Breast epithelium (tissue), 4 donors: ENCODE measurements at regions not wholly inside any gene's neighbourhood (a gene's known extent, or its start where the extent isn't known, plus 50 kb on each side); places are given as distances from the start of the nearest gene placed in this dataset.

Experiments used
- DNase-seq, 2 donors: peaks; one replicate each; pipeline ENCODE4 v3.0.0-alpha.2; 2019; ENCODE audit warnings: low spot score in 2 of 2
- H3K27ac ChIP-seq, 2 donors: fragments of 200-600 bp; sonication (generic) in 1 of 2; one replicate each; pipeline ENCODE4 v1.5.1; 2016 to 2019; ENCODE audit warnings: mild to moderate bottlenecking in 1 of 2
- H3K27me3 ChIP-seq, 2 donors: fragments of 200-600 bp; sonication (generic) in 1 of 2; one replicate each; pipeline versions ENCODE4 v1.5.1 to v1.6.0; 2017 to 2019; ENCODE audit warnings: control low read depth in 1 of 2, mild to moderate bottlenecking in 1 of 2
- H3K36me3 ChIP-seq: fragments of 200-600 bp; one replicate; pipeline ENCODE4 v1.5.1; 2019
- H3K4me1 ChIP-seq, 2 donors: fragments of 200-600 bp; sonication (generic); one replicate each; pipeline ENCODE4 v1.5.1; 2016 to 2019; ENCODE audit warnings: control low read depth in 1 of 2
- H3K4me3 ChIP-seq, 3 donors: fragments of 200-600 bp; sonication (generic); 1 replicate in 2 of 3; 2 replicates in 1 of 3; pipeline ENCODE4 v1.5.1; 2016 to 2019; ENCODE audit warnings: mild to moderate bottlenecking in 3 of 3, moderate library complexity in 2 of 3
- H3K9me3 ChIP-seq, 2 donors: fragments of 200-600 bp; sonication (generic) in 1 of 2; one replicate each; pipeline ENCODE4 v1.5.1; 2016 to 2019; ENCODE audit warnings: control low read depth in 1 of 2
- POLR2A ChIP-seq: fragments of 450-650 bp; IDR thresholded peaks from one replicate; pipeline ENCODE4 v1.6.1; 2016; ENCODE audit warnings: antibody characterized with exemption, mild to moderate bottlenecking, moderate library complexity
- POLR2AphosphoS5 ChIP-seq, 3 donors: sonication (generic); formaldehyde crosslinking; IDR thresholded peaks; one replicate each; pipeline ENCODE4 v1.6.1; 2017; ENCODE audit warnings: antibody characterized with exemption in 3 of 3
- intact Hi-C: fragments of 100-400 bp; cut with DNase I; formaldehyde crosslinking; loops from one replicate; pipeline ENCODE4 v1.15.1; 2023; ENCODE audit warnings: low total_unique reads
- TF ChIP-seq, protein P1 (sequence below), 3 donors: fragments of 450-650 bp; IDR thresholded peaks; one replicate each; pipeline ENCODE4 v1.5.1; 2016 to 2017; ENCODE audit warnings: antibody characterized with exemption in 3 of 3, mild to moderate bottlenecking in 3 of 3, moderate library complexity in 3 of 3

DNA sequence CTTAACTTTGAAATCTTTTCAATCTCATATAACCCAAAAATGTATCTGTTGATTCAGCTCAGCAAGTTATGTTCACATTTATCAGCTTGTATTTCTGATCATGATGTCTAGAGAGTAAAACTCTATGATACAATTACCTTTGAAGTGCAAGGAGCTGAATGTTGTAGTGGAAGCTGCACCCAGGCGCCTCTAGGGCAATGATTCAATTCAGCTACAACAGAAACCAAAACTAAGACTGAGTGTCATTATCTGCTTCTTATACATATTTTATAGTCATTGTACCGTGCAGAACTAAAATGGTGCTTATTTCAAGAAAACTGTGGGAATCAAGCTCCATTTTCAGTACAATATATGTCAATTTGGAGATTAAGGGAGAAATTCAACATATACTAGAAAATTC lies 1237.5 kb downstream of the ZPLD1 start:
- H3K4me3 ChIP-seq, result no peak overlapping the region
- DNase-seq, result no peak
- no peaks in the 10 kb centered on the region for H3K4me1 ChIP-seq
- intact Hi-C loops, result no loop called here
- H3K9me3 ChIP-seq, result no peaks in the 10 kb centered on the region
- no peaks in the 10 kb centered on the region for H3K36me3 ChIP-seq
- H3K27me3 ChIP-seq, result no peaks in the 10 kb centered on the region
- TF ChIP-seq, protein P1, sequence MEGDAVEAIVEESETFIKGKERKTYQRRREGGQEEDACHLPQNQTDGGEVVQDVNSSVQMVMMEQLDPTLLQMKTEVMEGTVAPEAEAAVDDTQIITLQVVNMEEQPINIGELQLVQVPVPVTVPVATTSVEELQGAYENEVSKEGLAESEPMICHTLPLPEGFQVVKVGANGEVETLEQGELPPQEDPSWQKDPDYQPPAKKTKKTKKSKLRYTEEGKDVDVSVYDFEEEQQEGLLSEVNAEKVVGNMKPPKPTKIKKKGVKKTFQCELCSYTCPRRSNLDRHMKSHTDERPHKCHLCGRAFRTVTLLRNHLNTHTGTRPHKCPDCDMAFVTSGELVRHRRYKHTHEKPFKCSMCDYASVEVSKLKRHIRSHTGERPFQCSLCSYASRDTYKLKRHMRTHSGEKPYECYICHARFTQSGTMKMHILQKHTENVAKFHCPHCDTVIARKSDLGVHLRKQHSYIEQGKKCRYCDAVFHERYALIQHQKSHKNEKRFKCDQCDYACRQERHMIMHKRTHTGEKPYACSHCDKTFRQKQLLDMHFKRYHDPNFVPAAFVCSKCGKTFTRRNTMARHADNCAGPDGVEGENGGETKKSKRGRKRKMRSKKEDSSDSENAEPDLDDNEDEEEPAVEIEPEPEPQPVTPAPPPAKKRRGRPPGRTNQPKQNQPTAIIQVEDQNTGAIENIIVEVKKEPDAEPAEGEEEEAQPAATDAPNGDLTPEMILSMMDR (IDR thresholded peaks at IDR 0.05), result no peak
- TF ChIP-seq POLR2A, result no peak
- TF ChIP-seq POLR2AphosphoS5 (IDR thresholded peaks at IDR 0.05), result no peak
- no peak overlapping the region for H3K27ac ChIP-seq

DNA sequence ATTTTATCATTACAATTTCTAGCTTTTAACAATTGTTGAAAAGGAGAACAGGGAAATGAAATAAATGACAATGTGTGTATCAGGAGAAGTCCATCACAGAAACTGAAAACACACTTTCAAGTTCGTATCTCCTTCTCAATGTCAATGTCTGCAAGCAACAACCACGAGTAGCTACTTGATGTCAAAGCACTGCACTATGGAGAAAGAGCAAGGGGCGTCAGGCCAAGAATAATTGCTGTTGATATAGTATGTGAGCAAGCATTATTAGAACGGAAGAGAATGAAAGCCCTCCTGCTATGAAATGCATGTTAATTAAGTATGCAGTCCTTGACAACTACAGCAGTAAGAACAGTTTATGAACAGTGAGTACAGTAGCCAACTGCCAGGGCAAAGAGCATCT lies 1250.1 kb downstream of the ZPLD1 start:
- no peaks in the 10 kb centered on the region for H3K4me1 ChIP-seq
- no peak overlapping the region for H3K27ac ChIP-seq
- TF ChIP-seq, protein P1 (IDR thresholded peaks at IDR 0.05), result no peak
- TF ChIP-seq POLR2AphosphoS5 (IDR thresholded peaks at IDR 0.05), result no peak
- TF ChIP-seq POLR2A, result no peak

DNA sequence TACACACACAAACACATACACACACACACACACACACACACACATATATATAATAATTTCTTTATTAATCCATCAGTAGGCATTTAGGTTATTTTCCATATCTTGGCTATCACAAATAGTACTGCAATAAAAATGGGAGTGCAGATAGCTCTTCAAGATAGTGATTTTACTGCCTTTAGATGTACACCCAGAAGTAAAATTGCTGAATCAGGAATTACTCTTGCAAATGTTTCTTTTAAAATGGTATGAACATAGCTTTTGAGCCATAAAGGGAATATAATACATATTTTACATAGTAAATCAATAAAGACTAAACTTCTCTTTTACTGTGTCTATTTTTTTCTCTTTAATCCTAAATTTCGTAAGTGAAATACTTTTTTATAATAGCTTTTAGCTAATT lies 1251.1 kb downstream of the ZPLD1 start:
- Histone ChIP-seq H3K27me3 (no peaks in the 10 kb centered on the region), H3K9me3 (peaks cover 0 to 5% of the 10 kb centered on the region in 2 donors), H3K27ac (no peak overlapping the region), H3K4me3 (no peak overlapping the region), H3K36me3 (no peaks in the 10 kb centered on the region), H3K4me1 (no peaks in the 10 kb centered on the region)
- TF ChIP-seq POLR2A (no peak), POLR2AphosphoS5 (IDR thresholded peaks at IDR 0.05) (no peak)
- TF ChIP-seq, protein P1 (IDR thresholded peaks at IDR 0.05), result no peak
- DNase-seq, result no peak
- intact Hi-C loops, result no loop called here

More for the DNA sequence above, 1250.1 kb downstream of the ZPLD1 start:
- intact Hi-C loops, result no loop called here
- Histone ChIP-seq H3K27me3 (no peaks in the 10 kb centered on the region), H3K4me3 (no peak overlapping the region), H3K36me3 (no peaks in the 10 kb centered on the region), H3K9me3 (peaks cover 0 to under 1% of the 10 kb centered on the region in 2 donors)
- DNase-seq, result no peak

DNA sequence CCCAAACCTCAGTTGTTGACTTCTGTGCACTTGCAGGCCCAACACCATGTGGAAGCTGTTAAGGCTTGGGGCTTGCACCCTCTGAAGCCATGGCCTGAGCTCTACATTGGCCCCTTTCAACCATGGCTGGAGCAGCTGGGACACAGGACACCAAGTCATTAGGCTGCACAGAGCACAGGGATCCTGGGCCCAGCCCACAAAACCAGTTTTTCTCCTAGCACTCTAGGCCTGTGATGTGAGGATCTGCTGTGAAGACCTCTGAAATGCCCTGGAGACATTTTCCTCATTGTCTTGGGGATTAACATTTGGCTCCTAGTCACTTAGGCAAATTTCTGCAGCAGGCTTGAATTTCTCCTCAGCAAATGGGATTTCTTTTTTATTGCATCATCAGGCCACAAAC lies 1255.7 kb downstream of the ZPLD1 start:
- no peak overlapping the region for H3K27ac ChIP-seq
- no peak for DNase-seq
- peaks cover 0 to 5% of the 10 kb centered on the region in 2 donors for H3K9me3 ChIP-seq
- intact Hi-C loops, result no loop called here
- H3K27me3 ChIP-seq, result no peaks in the 10 kb centered on the region
- no peaks in the 10 kb centered on the region for H3K4me1 ChIP-seq
- H3K4me3 ChIP-seq, result no peak overlapping the region
- H3K36me3 ChIP-seq, result no peaks in the 10 kb centered on the region
- TF ChIP-seq POLR2AphosphoS5 (IDR thresholded peaks at IDR 0.05) (no peak), POLR2A (no peak)
- TF ChIP-seq, protein P1 (IDR thresholded peaks at IDR 0.05), result no peak

DNA sequence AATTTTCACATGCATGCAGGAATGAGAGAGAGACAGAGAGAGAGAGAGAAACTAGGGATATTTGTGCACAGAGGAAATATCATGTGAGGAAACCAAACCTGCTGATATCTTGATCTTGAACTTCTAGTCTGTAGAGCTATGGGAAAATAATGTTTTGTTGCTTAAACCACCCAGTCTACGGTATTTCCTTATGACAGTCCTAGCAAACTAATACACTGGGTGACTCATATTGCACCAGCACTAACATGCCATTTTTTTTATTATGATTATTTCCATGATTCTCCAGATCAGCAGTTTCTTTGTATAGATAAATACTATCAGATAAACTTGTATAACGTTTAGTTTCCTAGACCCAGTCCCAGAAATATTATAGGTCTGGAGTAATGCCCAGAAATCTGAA lies 1259.0 kb downstream of the ZPLD1 start:
- no peak for DNase-seq
- TF ChIP-seq POLR2AphosphoS5 (IDR thresholded peaks at IDR 0.05) (no peak), POLR2A (no peak)
- TF ChIP-seq, protein P1 (IDR thresholded peaks at IDR 0.05), result no peak
- Histone ChIP-seq H3K4me1 (no peaks in the 10 kb centered on the region), H3K36me3 (no peaks in the 10 kb centered on the region), H3K4me3 (no peak overlapping the region), H3K27ac (no peak overlapping the region), H3K9me3 (peaks cover 0 to 5% of the 10 kb centered on the region in 2 donors), H3K27me3 (no peaks in the 10 kb centered on the region)
- intact Hi-C loops, result no loop called here
